GM23338 (cell line): ENCODE measurements at regions not wholly inside any gene's neighbourhood (a gene's known extent, or its start where the extent isn't known, plus 50 kb on each side); places are given as distances from the start of the nearest gene placed in this dataset.

Experiments
- ATAC-seq: fragments of 200-7000 bp; cut with Tn5 transposase; 3 replicates; pipeline ENCODE4 v1.9.1; 2020
- DNase-seq: peaks from one replicate; pipeline ENCODE4 v3.0.0-alpha.2; 2015; ENCODE audit warnings: low spot score
- H2AFZ ChIP-seq: fragments of 200-600 bp; sonication (generic); 2 replicates; pipeline ENCODE4 v1.8.0; 2016; ENCODE audit warnings: antibody characterized with exemption, mild to moderate bottlenecking, moderate library complexity
- H3F3A ChIP-seq: fragments of 200-600 bp; sonication (generic); replicated peaks from 2 replicates; pipeline ENCODE4 v1.8.0; 2017; ENCODE audit warnings: antibody characterized with exemption, mixed run types, low read depth
- H3K27ac ChIP-seq: fragments of 200-600 bp; sonication (generic); 2 replicates; pipeline ENCODE4 v1.6.1; 2016; ENCODE audit warnings: low read depth
- H3K27me3 ChIP-seq: fragments of 200-600 bp; sonication (generic); 2 replicates; pipeline ENCODE4 v1.8.0; 2016; ENCODE audit warnings: mild to moderate bottlenecking, mixed run types, moderate library complexity; ENCODE audit not compliant: insufficient read depth
- H3K36me3 ChIP-seq: fragments of 200-600 bp; sonication (generic); 2 replicates; pipeline ENCODE4 v1.8.0; 2016; ENCODE audit warnings: mild to moderate bottlenecking; ENCODE audit not compliant: insufficient read depth
- H3K4me1 ChIP-seq: fragments of 200-600 bp; sonication (generic); 2 replicates; pipeline ENCODE4 v1.8.0; 2016; ENCODE audit warnings: mild to moderate bottlenecking, moderate library complexity; ENCODE audit not compliant: insufficient read depth
- H3K4me2 ChIP-seq: fragments of 200-600 bp; sonication (generic); 2 replicates; pipeline ENCODE4 v1.7.1; 2017; ENCODE audit warnings: mixed run types
- H3K4me3 ChIP-seq: fragments of 200-600 bp; sonication (generic); 2 replicates; pipeline ENCODE4 v1.6.1; 2016; ENCODE audit warnings: mixed run types
- H3K79me2 ChIP-seq: fragments of 200-600 bp; sonication (generic); replicated peaks from 2 replicates; pipeline ENCODE4 v1.8.0; 2017; ENCODE audit warnings: mild to moderate bottlenecking; ENCODE audit not compliant: insufficient read depth
- H3K9me2 ChIP-seq: fragments of 200-600 bp; sonication (generic); 2 replicates; pipeline ENCODE4 v1.8.0; 2017; ENCODE audit not compliant: insufficient read depth
- H4K20me1 ChIP-seq: fragments of 200-600 bp; sonication (generic); replicated peaks from 2 replicates; pipeline ENCODE4 v1.8.0; 2017; ENCODE audit warnings: mild to moderate bottlenecking; ENCODE audit not compliant: insufficient read depth
- H3K27ac Mint-ChIP-seq: 2 replicates; pipeline ENCODE4 v1.8.0; 2020; ENCODE audit warnings: inconsistent platforms, mild to moderate bottlenecking, moderate library complexity, mixed read lengths
- H3K27me3 Mint-ChIP-seq: 3 replicates; pipeline ENCODE4 v1.8.0; 2022; ENCODE audit warnings: low read depth, mild to moderate bottlenecking, moderate library complexity, mixed read lengths, inconsistent platforms; ENCODE audit not compliant: insufficient read depth, poor library complexity
- H3K36me3 Mint-ChIP-seq: 3 replicates; pipeline ENCODE4 v1.8.0; 2021; ENCODE audit warnings: low read depth, mild to moderate bottlenecking, inconsistent platforms, moderate library complexity, mixed read lengths
- H3K4me1 Mint-ChIP-seq: 3 replicates; pipeline ENCODE4 v1.8.0; 2020; ENCODE audit warnings: mild to moderate bottlenecking, inconsistent platforms, mixed read lengths
- H3K4me3 Mint-ChIP-seq: 3 replicates; pipeline ENCODE4 v1.8.0; 2021; ENCODE audit warnings: moderate library complexity, mild to moderate bottlenecking, inconsistent platforms, mixed read lengths
- H3K9me3 Mint-ChIP-seq: 3 replicates; pipeline ENCODE4 v1.8.0; 2020; ENCODE audit warnings: moderate library complexity, mild to moderate bottlenecking, inconsistent platforms, mixed read lengths
- CREB1 ChIP-seq: fragments of 250-450 bp; sonication (Bioruptor Pico); IDR thresholded peaks from 2 replicates; pipeline ENCODE4 v1.5.0; 2020; ENCODE audit warnings: low read depth, mild to moderate bottlenecking, moderate library complexity
- EZH2 ChIP-seq: fragments of 200-600 bp; sonication (generic); IDR thresholded peaks from one replicate; pipeline ENCODE4 v1.8.0; 2017; ENCODE audit warnings: antibody characterized with exemption, mild to moderate bottlenecking, low read depth; ENCODE audit not compliant: unreplicated experiment
- EZH2phosphoT487 ChIP-seq: fragments of 200-600 bp; sonication (generic); IDR thresholded peaks from one replicate; pipeline ENCODE4 v1.8.1; 2018; ENCODE audit warnings: antibody characterized with exemption; ENCODE audit not compliant: unreplicated experiment
- JUNB ChIP-seq: IDR thresholded peaks from one replicate; pipeline ENCODE4 v1.6.1; 2016; ENCODE audit warnings: antibody characterized with exemption; ENCODE audit not compliant: unreplicated experiment
- NANOG ChIP-seq: IDR thresholded peaks from 2 replicates; pipeline ENCODE4 v1.6.1; 2016; ENCODE audit warnings: antibody characterized with exemption, borderline replicate concordance
- POLR2AphosphoS5 ChIP-seq: IDR thresholded peaks from 2 replicates; pipeline ENCODE4 v1.6.1; 2016; ENCODE audit warnings: antibody characterized with exemption, low read depth
- STAT1 ChIP-seq: IDR thresholded peaks from one replicate; pipeline ENCODE4 v1.6.1; 2016; ENCODE audit warnings: antibody characterized with exemption; ENCODE audit not compliant: unreplicated experiment
- ZNF114 ChIP-seq: fragments of 250-450 bp; sonication (Bioruptor Pico); IDR thresholded peaks from 2 replicates; pipeline ENCODE4 v1.5.0; 2020; ENCODE audit warnings: mild to moderate bottlenecking, moderate library complexity
- ZNF331 ChIP-seq: fragments of 250-450 bp; sonication (Bioruptor Pico); IDR thresholded peaks from 2 replicates; pipeline ENCODE4 v1.5.0; 2020; ENCODE audit warnings: low read depth, mild to moderate bottlenecking, moderate library complexity
- TF ChIP-seq, protein P1 (sequence below): IDR thresholded peaks from 2 replicates; pipeline ENCODE4 v1.6.1; 2016; ENCODE audit warnings: antibody characterized with exemption
- TF ChIP-seq, protein P2 (sequence below): IDR thresholded peaks from one replicate; pipeline ENCODE4 v1.6.1; 2018; ENCODE audit warnings: antibody characterized with exemption; ENCODE audit not compliant: unreplicated experiment
- TF ChIP-seq, protein P3 (sequence below), 2 experiments: fragments of 200-600 bp in 1 of 2; sonication (generic) in 1 of 2; conservative IDR thresholded peaks; 2 replicates each; pipeline versions ENCODE4 v1.5.1 to v1.6.1; 2016 to 2017; ENCODE audit warnings: antibody characterized with exemption in 2 of 2, low read depth in 2 of 2, mild to moderate bottlenecking in 2 of 2, moderate library complexity in 1 of 2

DNA sequence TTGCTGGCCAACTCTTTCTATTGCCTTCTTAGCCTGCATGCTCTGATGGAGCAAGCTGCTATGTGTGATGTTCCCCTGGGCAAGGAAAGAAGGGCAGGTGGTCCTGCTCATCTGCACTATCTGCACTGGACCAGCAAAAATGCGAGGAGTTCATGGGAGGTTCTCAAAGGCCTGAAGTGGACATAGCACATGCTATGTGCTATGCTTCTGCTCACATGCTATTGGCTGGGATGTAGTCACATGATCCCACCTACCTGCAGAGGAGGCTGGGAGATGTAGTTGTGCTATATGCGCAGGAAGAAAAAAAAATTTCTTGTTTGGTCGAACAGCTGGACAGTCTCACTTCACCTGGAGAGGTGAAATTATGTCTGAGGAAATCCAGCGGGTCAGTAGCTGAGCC, 587.7 kb downstream of the MATN1 start:
- peaks cover 27% of the 10 kb centered on the region for H3K9me3 Mint-ChIP-seq
- peaks cover 5% of the 10 kb centered on the region; the same call in 1 of the 2 replicates for H3K9me2 ChIP-seq
- TF ChIP-seq POLR2AphosphoS5 (no peak), JUNB (no peak), ZNF331 (CRISPR knock-in tag) (no peak), NANOG (no peak), ZNF114 (CRISPR knock-in tag) (no peak), EZH2 (no peak), CREB1 (no peak), STAT1 (no peak)
- TF ChIP-seq, protein P1, sequence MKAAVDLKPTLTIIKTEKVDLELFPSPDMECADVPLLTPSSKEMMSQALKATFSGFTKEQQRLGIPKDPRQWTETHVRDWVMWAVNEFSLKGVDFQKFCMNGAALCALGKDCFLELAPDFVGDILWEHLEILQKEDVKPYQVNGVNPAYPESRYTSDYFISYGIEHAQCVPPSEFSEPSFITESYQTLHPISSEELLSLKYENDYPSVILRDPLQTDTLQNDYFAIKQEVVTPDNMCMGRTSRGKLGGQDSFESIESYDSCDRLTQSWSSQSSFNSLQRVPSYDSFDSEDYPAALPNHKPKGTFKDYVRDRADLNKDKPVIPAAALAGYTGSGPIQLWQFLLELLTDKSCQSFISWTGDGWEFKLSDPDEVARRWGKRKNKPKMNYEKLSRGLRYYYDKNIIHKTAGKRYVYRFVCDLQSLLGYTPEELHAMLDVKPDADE: no peak
- TF ChIP-seq, protein P2, sequence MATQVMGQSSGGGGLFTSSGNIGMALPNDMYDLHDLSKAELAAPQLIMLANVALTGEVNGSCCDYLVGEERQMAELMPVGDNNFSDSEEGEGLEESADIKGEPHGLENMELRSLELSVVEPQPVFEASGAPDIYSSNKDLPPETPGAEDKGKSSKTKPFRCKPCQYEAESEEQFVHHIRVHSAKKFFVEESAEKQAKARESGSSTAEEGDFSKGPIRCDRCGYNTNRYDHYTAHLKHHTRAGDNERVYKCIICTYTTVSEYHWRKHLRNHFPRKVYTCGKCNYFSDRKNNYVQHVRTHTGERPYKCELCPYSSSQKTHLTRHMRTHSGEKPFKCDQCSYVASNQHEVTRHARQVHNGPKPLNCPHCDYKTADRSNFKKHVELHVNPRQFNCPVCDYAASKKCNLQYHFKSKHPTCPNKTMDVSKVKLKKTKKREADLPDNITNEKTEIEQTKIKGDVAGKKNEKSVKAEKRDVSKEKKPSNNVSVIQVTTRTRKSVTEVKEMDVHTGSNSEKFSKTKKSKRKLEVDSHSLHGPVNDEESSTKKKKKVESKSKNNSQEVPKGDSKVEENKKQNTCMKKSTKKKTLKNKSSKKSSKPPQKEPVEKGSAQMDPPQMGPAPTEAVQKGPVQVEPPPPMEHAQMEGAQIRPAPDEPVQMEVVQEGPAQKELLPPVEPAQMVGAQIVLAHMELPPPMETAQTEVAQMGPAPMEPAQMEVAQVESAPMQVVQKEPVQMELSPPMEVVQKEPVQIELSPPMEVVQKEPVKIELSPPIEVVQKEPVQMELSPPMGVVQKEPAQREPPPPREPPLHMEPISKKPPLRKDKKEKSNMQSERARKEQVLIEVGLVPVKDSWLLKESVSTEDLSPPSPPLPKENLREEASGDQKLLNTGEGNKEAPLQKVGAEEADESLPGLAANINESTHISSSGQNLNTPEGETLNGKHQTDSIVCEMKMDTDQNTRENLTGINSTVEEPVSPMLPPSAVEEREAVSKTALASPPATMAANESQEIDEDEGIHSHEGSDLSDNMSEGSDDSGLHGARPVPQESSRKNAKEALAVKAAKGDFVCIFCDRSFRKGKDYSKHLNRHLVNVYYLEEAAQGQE: no peak
- DNase-seq: no peak
- no peak overlapping the region for H3K4me3 ChIP-seq
- H4K20me1 ChIP-seq: no peaks in the 10 kb centered on the region
- no peak overlapping the region for H3K27ac Mint-ChIP-seq
- no peaks in the 10 kb centered on the region for H3K36me3 ChIP-seq
- no peak overlapping the region for H3K4me3 Mint-ChIP-seq
- H3K4me2 ChIP-seq: no peak overlapping the region
- no peaks in the 10 kb centered on the region for H3K79me2 ChIP-seq
- no peak overlapping the region for H3K27ac ChIP-seq
- no peaks in the 10 kb centered on the region for H3K27me3 ChIP-seq
- ATAC-seq: no peak
- no peaks in the 10 kb centered on the region for H3K4me1 ChIP-seq
- no peak overlapping the region for H2AFZ ChIP-seq
- peaks cover 7% of the 10 kb centered on the region for H3K27me3 Mint-ChIP-seq
- H3K4me1 Mint-ChIP-seq: no peaks in the 10 kb centered on the region
- 0 out of 3 replicates have a peak, but pooled peaks cover 2% of the 10 kb centered on the region for H3K36me3 Mint-ChIP-seq
- no peaks in the 10 kb centered on the region for H3F3A ChIP-seq

DNA sequence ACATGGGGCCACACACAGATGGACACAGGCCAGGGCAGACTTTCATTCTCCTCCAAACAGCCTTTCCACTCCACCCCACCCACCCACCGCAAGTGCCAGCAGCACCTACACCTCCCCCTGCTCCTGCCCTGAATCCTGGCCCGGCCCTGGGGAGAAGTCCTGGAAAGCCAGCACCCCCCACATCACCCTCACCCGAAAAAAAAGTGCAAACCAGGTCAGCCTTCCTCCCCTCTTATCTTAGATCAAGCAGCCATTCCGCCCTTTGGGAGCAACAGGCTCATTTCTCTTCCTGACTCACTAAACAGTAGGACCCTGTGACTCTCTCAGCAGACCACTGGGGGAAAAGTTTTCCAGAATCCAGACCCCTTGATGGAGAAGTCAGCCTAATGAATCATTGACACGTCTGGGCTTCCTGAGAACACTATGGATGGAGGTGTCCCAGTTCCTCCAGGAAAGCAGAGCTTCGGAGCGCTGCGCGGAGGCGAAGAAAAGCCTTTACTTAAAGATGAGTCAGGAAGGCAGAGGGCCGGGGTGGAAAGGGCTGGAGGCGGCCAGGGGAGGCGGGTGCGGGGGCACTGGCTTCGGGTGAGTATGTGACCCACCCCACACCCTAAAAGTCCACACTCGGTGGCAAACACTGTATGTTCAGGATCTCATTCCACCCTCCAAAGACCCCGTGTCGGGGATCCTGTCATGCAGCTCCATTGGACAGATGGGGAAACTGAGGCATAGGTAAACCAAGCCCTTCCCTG, 588.7 kb downstream of the MATN1 start:
- Histone ChIP-seq H2AFZ (no peak overlapping the region), H3K4me1 (no peaks in the 10 kb centered on the region), H3K4me2 (no peak overlapping the region), H3K4me3 (no peak overlapping the region), H3K27me3 (no peaks in the 10 kb centered on the region), H3K79me2 (no peaks in the 10 kb centered on the region), H3K9me2 (peaks cover 5% of the 10 kb centered on the region; the same call in 1 of the 2 replicates), H3K36me3 (no peaks in the 10 kb centered on the region), H3K27ac (no peak overlapping the region), H3F3A (no peaks in the 10 kb centered on the region), H4K20me1 (no peaks in the 10 kb centered on the region)
- Mint-ChIP-seq H3K36me3 (0 out of 3 replicates have a peak, but pooled peaks cover 2% of the 10 kb centered on the region), H3K27me3 (peaks cover 7% of the 10 kb centered on the region), H3K4me3 (no peak overlapping the region), H3K4me1 (no peaks in the 10 kb centered on the region; the same call in 2 of the 3 replicates), H3K9me3 (peaks cover 20% of the 10 kb centered on the region), H3K27ac (no peak overlapping the region)
- ATAC-seq (no peak), DNase-seq (no peak)
- TF ChIP-seq NANOG: no peak
- TF ChIP-seq, protein P3, sequence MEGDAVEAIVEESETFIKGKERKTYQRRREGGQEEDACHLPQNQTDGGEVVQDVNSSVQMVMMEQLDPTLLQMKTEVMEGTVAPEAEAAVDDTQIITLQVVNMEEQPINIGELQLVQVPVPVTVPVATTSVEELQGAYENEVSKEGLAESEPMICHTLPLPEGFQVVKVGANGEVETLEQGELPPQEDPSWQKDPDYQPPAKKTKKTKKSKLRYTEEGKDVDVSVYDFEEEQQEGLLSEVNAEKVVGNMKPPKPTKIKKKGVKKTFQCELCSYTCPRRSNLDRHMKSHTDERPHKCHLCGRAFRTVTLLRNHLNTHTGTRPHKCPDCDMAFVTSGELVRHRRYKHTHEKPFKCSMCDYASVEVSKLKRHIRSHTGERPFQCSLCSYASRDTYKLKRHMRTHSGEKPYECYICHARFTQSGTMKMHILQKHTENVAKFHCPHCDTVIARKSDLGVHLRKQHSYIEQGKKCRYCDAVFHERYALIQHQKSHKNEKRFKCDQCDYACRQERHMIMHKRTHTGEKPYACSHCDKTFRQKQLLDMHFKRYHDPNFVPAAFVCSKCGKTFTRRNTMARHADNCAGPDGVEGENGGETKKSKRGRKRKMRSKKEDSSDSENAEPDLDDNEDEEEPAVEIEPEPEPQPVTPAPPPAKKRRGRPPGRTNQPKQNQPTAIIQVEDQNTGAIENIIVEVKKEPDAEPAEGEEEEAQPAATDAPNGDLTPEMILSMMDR (conservative IDR thresholded peaks at IDR 0.05; ENCODE audit: low read depth in 2 of 2): no peak
- TF ChIP-seq POLR2AphosphoS5: no peak
- no peak for TF ChIP-seq CREB1
- TF ChIP-seq, protein P1: no peak
- no peak for TF ChIP-seq EZH2phosphoT487
